Breast epithelium (tissue), 3 donors: ENCODE measurements at regions not wholly inside any gene's neighbourhood (a gene's known extent, or its start where the extent isn't known, plus 50 kb on each side); places are given as distances from the start of the nearest gene placed in this dataset.

Experiments used
- CTCF ChIP-seq, 3 donors: fragments of 450-650 bp; IDR thresholded peaks; one replicate each; pipeline ENCODE4 v1.5.1; 2016 to 2017; ENCODE audit warnings: antibody characterized with exemption in 3 of 3, mild to moderate bottlenecking in 3 of 3, moderate library complexity in 3 of 3
- POLR2AphosphoS5 ChIP-seq, 3 donors: sonication (generic); formaldehyde crosslinking; IDR thresholded peaks; one replicate each; pipeline ENCODE4 v1.6.1; 2017; ENCODE audit warnings: antibody characterized with exemption in 3 of 3

GRCh38 chr10:4467481-4467880, 358.5 kb upstream of the AKR1E2 start:
- no peak for TF ChIP-seq POLR2AphosphoS5 (IDR thresholded peaks at IDR 0.05)
- TF ChIP-seq CTCF (IDR thresholded peaks at IDR 0.05) = no peak
